B cell (primary cell): ENCODE measurements at regions not wholly inside any gene's neighbourhood (a gene's known extent, or its start where the extent isn't known, plus 50 kb on each side); places are given as distances from the start of the nearest gene placed in this dataset.

Source experiments
- ATAC-seq: fragments of 200-7000 bp; cut with Tn5 transposase; one replicate; pipeline ENCODE4 v1.10.0; 2021; ENCODE audit warnings: low read depth, mild to moderate bottlenecking, moderate number of reproducible peaks, moderate library complexity
- CTCF ChIA-PET: fragments of 350-600 bp; sonication (Branson Sonifier 250); formaldehyde crosslinking; loops from one replicate; lab custom pipeline; 2021; ENCODE audit warnings: antibody characterized with exemption, inconsistent platforms; lab: Charles Lee
- POLR2A ChIA-PET: fragments of 350-600 bp; sonication (Branson Sonifier 250); formaldehyde crosslinking; loops from one replicate; lab custom pipeline; 2021; ENCODE audit warnings: antibody characterized with exemption; lab: Charles Lee
- DNase-seq: peaks from one replicate; pipeline ENCODE4 v3.0.0; 2013
- H2AFZ ChIP-seq: 2 replicates; pipeline ENCODE4 v1.6.1; 2012; ENCODE audit warnings: mild to moderate bottlenecking, low read depth, low read length; ENCODE audit not compliant: insufficient read depth, poor library complexity, severe bottlenecking
- H3K27ac ChIP-seq, 2 donors: 1 replicate in 1 of 2; 2 replicates in 1 of 2; pipeline ENCODE4 v1.5.1; 2012 to 2013; ENCODE audit warnings: low read length in 2 of 2, mild to moderate bottlenecking in 2 of 2, moderate library complexity in 1 of 2
- H3K27me3 ChIP-seq, 4 experiments: fragments of 200-600 bp in 1 of 4; sonication (generic) in 1 of 4; replicated peaks in 1 of 4; 1 replicate in 2 of 4; 2 replicates in 2 of 4; pipeline versions ENCODE4 v1.6.1 to v1.7.0; 2013 to 2016; ENCODE audit warnings: low read length in 3 of 4, mild to moderate bottlenecking in 2 of 4, mixed read lengths in 1 of 4, moderate library complexity in 1 of 4; ENCODE audit not compliant: insufficient read depth in 4 of 4, control insufficient read depth in 3 of 4; ENCODE audit errors: control extremely low read depth in 1 of 4
- H3K36me3 ChIP-seq, 2 experiments: replicated peaks in 1 of 2; 1 replicate in 1 of 2; 2 replicates in 1 of 2; pipeline versions ENCODE4 v1.6.1 to v1.7.1; 2013; ENCODE audit warnings: low read length in 1 of 2; ENCODE audit not compliant: insufficient read depth in 2 of 2, control insufficient read depth in 1 of 2; ENCODE audit errors: control extremely low read depth in 1 of 2, extremely low read depth in 1 of 2
- H3K4me1 ChIP-seq, 2 donors: fragments of 200-600 bp in 1 of 2; sonication (generic) in 1 of 2; 1 replicate in 1 of 2; 2 replicates in 1 of 2; pipeline versions ENCODE4 v1.5.1 to v1.6.1; 2013 to 2017; ENCODE audit warnings: low read length in 2 of 2; ENCODE audit not compliant: control insufficient read depth in 2 of 2, insufficient read depth in 2 of 2
- H3K4me2 ChIP-seq: replicated peaks from 2 replicates; pipeline ENCODE3; 2012; ENCODE audit warnings: mild to moderate bottlenecking, low read depth, low read length; ENCODE audit not compliant: poor library complexity, severe bottlenecking
- H3K4me3 ChIP-seq, 5 experiments: fragments of 200-600 bp in 1 of 5; sonication (generic) in 1 of 5; 1 replicate in 3 of 5; 2 replicates in 2 of 5; pipeline versions ENCODE4 v1.5.1 to v1.7.0; 2011 to 2016; ENCODE audit warnings: low read length in 4 of 5, mild to moderate bottlenecking in 4 of 5, low read depth in 2 of 5, control low read depth in 1 of 5, moderate library complexity in 1 of 5; ENCODE audit not compliant: insufficient read depth in 1 of 5; ENCODE audit errors: control extremely low read depth in 1 of 5, extremely low read depth in 1 of 5
- H3K79me2 ChIP-seq: fragments of 200-600 bp; sonication (generic); one replicate; pipeline ENCODE4 v1.6.0; 2016; ENCODE audit warnings: low read length; ENCODE audit not compliant: control insufficient read depth, insufficient read depth
- H3K9ac ChIP-seq: fragments of 200-600 bp; sonication (generic); 2 replicates; pipeline ENCODE4 v1.6.1; 2017; ENCODE audit warnings: mild to moderate bottlenecking, low read length, moderate library complexity
- H3K9me3 ChIP-seq, 3 donors: one replicate each; pipeline versions ENCODE4 v1.6.1 to v1.7.1; 2013; ENCODE audit warnings: low read length in 2 of 3; ENCODE audit not compliant: control insufficient read depth in 2 of 3, insufficient read depth in 1 of 3; ENCODE audit errors: control extremely low read depth in 1 of 3
- H4K20me1 ChIP-seq: 2 replicates; pipeline ENCODE4 v1.6.0; 2012; ENCODE audit warnings: mild to moderate bottlenecking, low read length; ENCODE audit not compliant: insufficient read depth, control insufficient read depth, poor library complexity, severe bottlenecking
- H3K27ac Mint-ChIP-seq: one replicate; pipeline ENCODE4 v1.8.0; 2021; ENCODE audit warnings: mixed read lengths
- H3K27me3 Mint-ChIP-seq: one replicate; pipeline ENCODE4 v1.8.0; 2021; ENCODE audit warnings: mixed read lengths
- H3K4me1 Mint-ChIP-seq: one replicate; pipeline ENCODE4 v1.8.0; 2021; ENCODE audit warnings: mixed read lengths
- H3K4me3 Mint-ChIP-seq: one replicate; pipeline ENCODE4 v1.8.0; 2021; ENCODE audit warnings: mixed read lengths
- H3K9me3 Mint-ChIP-seq: one replicate; pipeline ENCODE4 v1.8.0; 2022; ENCODE audit warnings: mixed read lengths; ENCODE audit not compliant: insufficient read depth
- CTCF ChIP-seq: fragments of 200-600 bp; IDR thresholded peaks from one replicate; pipeline ENCODE4 v1.8.0; 2022; ENCODE audit warnings: antibody characterized with exemption, mild to moderate bottlenecking
- EZH2 ChIP-seq: IDR thresholded peaks from 2 replicates; pipeline ENCODE4 v1.6.1; 2012; ENCODE audit warnings: borderline replicate concordance, low read depth, mild to moderate bottlenecking, moderate library complexity, low read length; ENCODE audit not compliant: insufficient read depth, poor library complexity, severe bottlenecking
- WGBS: methylation state at CpG from one replicate; pipeline ENCODE4 v1.1.5; 2013; ENCODE audit warnings: missing lambda C conversion rate; ENCODE audit not compliant: insufficient coverage; 5-methylcytosine and 5-hydroxymethylcytosine counted together
- intact Hi-C: fragments of 100-400 bp; cut with micrococcal nuclease; formaldehyde crosslinking; loops from one replicate; pipeline ENCODE4 v1.10.0; 2022

DNA sequence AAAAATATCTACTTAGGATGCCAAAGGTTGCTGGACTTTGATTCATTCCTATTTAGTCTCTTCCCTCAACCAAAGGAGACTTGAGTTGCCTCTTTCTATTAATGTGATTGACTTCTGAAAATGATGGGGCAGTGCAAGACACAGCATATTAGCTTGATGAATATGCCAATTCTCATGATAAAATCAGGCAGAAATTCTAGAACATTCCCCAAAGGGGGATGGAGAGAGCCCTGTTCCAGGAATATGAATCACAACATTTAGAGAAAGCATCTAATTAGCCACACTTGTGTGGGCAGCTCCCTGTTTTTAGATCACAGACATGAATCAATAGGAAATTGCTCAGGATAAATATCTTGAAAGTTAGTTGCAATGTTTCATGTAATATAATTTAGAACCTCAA is 584.0 kb upstream of the CDH8 start:
- ATAC-seq (no peak), DNase-seq (no peak)
- Histone ChIP-seq H3K4me3 (no peak overlapping the region), H3K79me2 (no peaks in the 10 kb centered on the region), H3K27ac (no peak overlapping the region), H3K4me2 (no peak overlapping the region), H2AFZ (no peak overlapping the region), H3K27me3 (no peaks in the 10 kb centered on the region), H3K36me3 (no peaks in the 10 kb centered on the region), H3K9ac (no peak overlapping the region), H3K9me3 (peaks cover 0 to 8% (median 0%) of the 10 kb centered on the region in 3 donors), H3K4me1 (no peaks in the 10 kb centered on the region), H4K20me1 (no peaks in the 10 kb centered on the region)
- H3K27ac Mint-ChIP-seq = no peak overlapping the region
- peaks cover 2% of the 10 kb centered on the region for H3K9me3 Mint-ChIP-seq
- intact Hi-C loops = no loop called here
- no peaks in the 10 kb centered on the region for H3K4me1 Mint-ChIP-seq
- ChIA-PET CTCF (no interaction called here), POLR2A (no interaction called here)
- H3K27me3 Mint-ChIP-seq = no peaks in the 10 kb centered on the region
- TF ChIP-seq CTCF = no peak
- no peak for TF ChIP-seq EZH2
- H3K4me3 Mint-ChIP-seq = no peak overlapping the region

DNA sequence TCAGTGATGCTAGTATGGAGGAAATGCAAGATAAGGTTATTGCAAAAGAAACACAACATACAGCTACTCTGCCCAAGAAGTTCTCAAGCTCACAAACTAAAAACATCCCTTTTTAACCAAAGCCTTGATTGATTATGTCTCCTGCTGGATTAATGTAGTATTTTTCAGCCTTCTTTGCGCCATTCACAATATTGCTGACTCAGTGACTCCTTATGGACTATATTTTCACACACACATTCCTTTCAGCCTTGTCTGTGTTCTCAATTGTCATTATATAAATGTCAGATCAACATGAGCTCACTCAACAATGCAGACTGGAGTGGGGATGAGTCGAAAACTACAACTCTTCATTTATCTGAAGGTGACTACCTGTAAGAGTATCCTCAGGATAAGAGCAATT is 579.3 kb upstream of the CDH8 start:
- Mint-ChIP-seq H3K27ac (no peak overlapping the region), H3K27me3 (no peaks in the 10 kb centered on the region), H3K4me1 (no peaks in the 10 kb centered on the region), H3K9me3 (peaks cover 4% of the 10 kb centered on the region), H3K4me3 (no peak overlapping the region)
- Histone ChIP-seq H3K4me3 (no peak overlapping the region), H3K79me2 (no peaks in the 10 kb centered on the region), H3K27ac (no peak overlapping the region), H3K9ac (no peak overlapping the region), H4K20me1 (no peaks in the 10 kb centered on the region), H3K4me2 (no peak overlapping the region), H2AFZ (no peak overlapping the region), H3K27me3 (no peaks in the 10 kb centered on the region), H3K9me3 (peaks cover 0 to 4% (median 0%) of the 10 kb centered on the region in 3 donors), H3K4me1 (no peaks in the 10 kb centered on the region), H3K36me3 (no peaks in the 10 kb centered on the region)
- no peak for DNase-seq
- ATAC-seq = no peak
- CTCF ChIA-PET = no interaction called here
- POLR2A ChIA-PET = no interaction called here
- intact Hi-C loops = no loop called here
- no peak for TF ChIP-seq CTCF
- TF ChIP-seq EZH2 = no peak
- WGBS = no CpG with 5 or more reads among the region's 2 CpGs
